IgD-negative memory B cell (primary cell): ENCODE measurements at regions not wholly inside any gene's neighbourhood (a gene's known extent, or its start where the extent isn't known, plus 50 kb on each side); places are given as distances from the start of the nearest gene placed in this dataset.
"Not testable (repeated sequence)": the region's sequence is repeated elsewhere in the genome, so short reads cannot be mapped to it uniquely, and the experiment has no call there.

ENCODE experiments used
- H3K27ac Mint-ChIP-seq, 3 donors: one replicate each; pipeline ENCODE4 v1.8.0; 2020 to 2022; ENCODE audit warnings: mild to moderate bottlenecking in 3 of 3, mixed read lengths in 3 of 3, moderate library complexity in 1 of 3
- H3K27me3 Mint-ChIP-seq: one replicate; pipeline ENCODE4 v1.8.0; 2021; ENCODE audit warnings: mixed read lengths
- H3K36me3 Mint-ChIP-seq: one replicate; pipeline ENCODE4 v1.8.0; 2020; ENCODE audit warnings: mild to moderate bottlenecking, mixed read lengths
- H3K4me1 Mint-ChIP-seq, 3 donors: one replicate each; pipeline ENCODE4 v1.8.0; 2020 to 2022; ENCODE audit warnings: mixed read lengths in 3 of 3, mild to moderate bottlenecking in 1 of 3
- H3K4me3 Mint-ChIP-seq, 4 donors: one replicate each; pipeline ENCODE4 v1.8.0; 2020 to 2022; ENCODE audit warnings: mild to moderate bottlenecking in 4 of 4, mixed read lengths in 4 of 4, moderate library complexity in 3 of 4
- H3K9me3 Mint-ChIP-seq, 3 donors: one replicate each; pipeline ENCODE4 v1.8.0; 2020 to 2021; ENCODE audit warnings: mixed read lengths in 3 of 3, mild to moderate bottlenecking in 1 of 3

- Mint-ChIP-seq H3K27ac (no peak overlapping the region), H3K36me3 (peaks cover 2% of the 10 kb centered on the region), H3K4me3 (no peak overlapping the region), H3K27me3 (peaks cover 4% of the 10 kb centered on the region), H3K4me1 (no peaks in the 10 kb centered on the region), H3K9me3 (peaks cover 0 to 4% (median 0%) of the 10 kb centered on the region in 3 donors)
These were observed 50.8 kb upstream of the PTHLH start for GRCh38 chr12:28023156-28023887.

- H3K27ac Mint-ChIP-seq, result no peak overlapping the region
- peaks cover 2% of the 10 kb centered on the region for H3K36me3 Mint-ChIP-seq
- H3K27me3 Mint-ChIP-seq, result peaks cover 4% of the 10 kb centered on the region
- H3K9me3 Mint-ChIP-seq, result peaks cover 0 to 3% (median 0%) of the 10 kb centered on the region in 3 donors
- no peaks in the 10 kb centered on the region for H3K4me1 Mint-ChIP-seq
- no peak overlapping the region for H3K4me3 Mint-ChIP-seq
These were observed 51.9 kb upstream of the PTHLH start for GRCh38 chr12:28024231-28024995.

DNA sequence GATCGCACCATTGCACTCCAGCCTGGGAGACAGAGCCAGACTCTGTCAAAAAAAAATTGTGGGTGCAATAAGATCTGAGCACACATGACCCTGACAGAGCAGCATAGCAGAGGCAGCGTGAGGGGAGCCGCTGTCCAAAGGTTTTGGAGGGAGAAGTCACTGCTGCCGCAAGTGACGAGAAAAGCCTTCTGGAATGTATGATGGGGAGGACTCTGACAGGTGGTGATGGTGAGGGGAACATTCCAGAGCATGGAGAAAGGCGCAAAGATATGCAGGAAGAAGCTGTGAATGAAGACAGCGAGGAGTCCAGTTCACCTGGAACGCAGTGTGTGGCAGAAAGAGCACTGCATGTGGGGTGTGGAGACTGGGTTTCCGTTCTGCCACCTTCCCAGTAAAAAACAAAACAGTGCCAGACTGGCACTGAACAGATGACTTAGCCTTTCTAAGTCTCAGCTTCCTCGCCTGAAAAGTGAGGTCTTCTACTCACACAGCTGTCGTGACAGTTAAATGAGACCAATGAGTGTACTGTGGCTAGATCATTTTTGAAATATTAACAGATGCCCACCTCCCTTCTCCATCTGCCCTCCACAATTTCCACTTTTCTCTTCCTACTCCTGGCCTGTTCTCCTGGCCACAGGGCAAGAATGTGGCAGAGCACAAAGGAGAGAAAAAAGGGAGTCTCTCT lies 53.4 kb upstream of the PTHLH start:
- H3K27ac Mint-ChIP-seq, result no peak overlapping the region
- H3K4me3 Mint-ChIP-seq, result no peak overlapping the region
- peaks cover 2% of the 10 kb centered on the region for H3K36me3 Mint-ChIP-seq
- peaks cover 10% of the 10 kb centered on the region for H3K27me3 Mint-ChIP-seq
- no peaks in the 10 kb centered on the region for H3K4me1 Mint-ChIP-seq
- peaks cover 0 to 3% (median 0%) of the 10 kb centered on the region in 3 donors for H3K9me3 Mint-ChIP-seq

DNA sequence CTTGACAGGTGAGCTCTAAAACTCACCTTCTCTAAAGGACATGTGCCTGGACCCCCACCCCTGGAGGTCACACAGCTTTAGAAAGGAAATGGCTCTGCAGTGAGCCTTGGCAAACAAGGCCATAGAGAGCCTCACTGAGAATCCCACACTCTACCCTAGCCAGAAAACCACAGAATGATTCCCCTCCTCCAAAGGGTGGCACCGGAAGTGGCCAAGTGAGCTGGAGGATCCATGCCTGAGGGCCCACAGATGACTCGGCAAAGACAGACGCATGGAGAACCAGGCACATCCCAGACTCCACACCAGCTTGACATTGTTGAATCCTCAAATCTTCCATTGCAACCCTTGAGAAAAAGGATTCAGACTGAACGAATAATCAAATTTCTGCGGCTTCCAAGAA lies 54.2 kb upstream of the PTHLH start:
- Mint-ChIP-seq H3K36me3 (peaks cover 2% of the 10 kb centered on the region), H3K27me3 (peaks cover 10% of the 10 kb centered on the region), H3K4me1 (no peaks in the 10 kb centered on the region)

GRCh38 chr12:28027328-28027727 lies 54.8 kb upstream of the PTHLH start:
- Mint-ChIP-seq H3K27ac (no peak overlapping the region), H3K27me3 (peaks cover 10% of the 10 kb centered on the region), H3K4me1 (no peaks in the 10 kb centered on the region), H3K36me3 (peaks cover 2% of the 10 kb centered on the region), H3K9me3 (peaks cover 0 to 3% (median 0%) of the 10 kb centered on the region in 3 donors), H3K4me3 (no peak overlapping the region)

More for the DNA sequence above, 54.2 kb upstream of the PTHLH start:
- Mint-ChIP-seq H3K9me3 (peaks cover 0 to 3% (median 0%) of the 10 kb centered on the region in 3 donors), H3K27ac (no peak overlapping the region), H3K4me3 (no peak overlapping the region)

GRCh38 chr12:28027947-28028724 lies 55.6 kb upstream of the PTHLH start:
- Mint-ChIP-seq H3K4me1 (no peaks in the 10 kb centered on the region), H3K27ac (no peak overlapping the region), H3K9me3 (peaks cover 0 to 3% (median 0%) of the 10 kb centered on the region in 3 donors), H3K36me3 (peaks cover 2% of the 10 kb centered on the region), H3K4me3 (no peak overlapping the region), H3K27me3 (peaks cover 10% of the 10 kb centered on the region)

DNA sequence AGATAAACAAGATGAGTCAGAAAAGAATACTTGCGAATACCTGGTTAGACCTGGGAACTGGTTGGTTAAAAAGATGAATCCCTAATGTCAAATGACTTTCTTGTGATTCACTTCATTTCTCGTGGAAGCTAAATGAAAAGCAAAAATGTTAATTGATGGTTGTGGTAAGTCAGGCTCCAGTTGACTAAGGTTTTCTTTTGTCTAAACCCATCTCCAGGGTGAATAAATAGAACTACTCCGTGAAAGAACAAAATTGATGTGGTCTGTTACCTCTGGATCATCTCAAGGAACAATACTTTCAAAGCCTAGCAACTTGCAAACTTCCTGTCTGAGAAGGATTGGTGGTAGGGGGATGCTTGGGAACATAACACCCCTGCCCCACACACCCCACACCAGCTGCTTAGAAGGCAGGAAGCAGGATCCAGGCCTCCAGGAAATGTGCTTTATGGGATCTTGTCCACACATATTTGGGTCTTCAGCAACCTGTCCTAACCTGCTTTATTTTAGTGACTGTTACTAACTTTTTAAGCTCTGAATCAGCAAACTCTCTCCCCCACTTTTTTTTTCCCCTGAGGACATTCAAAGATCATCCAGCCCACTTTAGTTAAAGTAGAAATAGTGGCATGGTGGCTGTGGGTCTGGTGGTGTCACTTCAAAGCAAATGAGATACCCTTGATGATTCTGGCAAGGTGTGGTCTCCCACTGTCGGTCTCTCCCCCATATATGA lies 60.4 kb upstream of the PTHLH start:
- Mint-ChIP-seq H3K4me1 (no peaks in the 10 kb centered on the region), H3K27ac (no peak overlapping the region), H3K36me3 (no peaks in the 10 kb centered on the region), H3K9me3 (peaks cover 0 to 2% (median 0%) of the 10 kb centered on the region in 3 donors), H3K27me3 (peaks cover 6% of the 10 kb centered on the region), H3K4me3 (no peak overlapping the region)

GRCh38 chr12:28033538-28033915 lies 61.0 kb upstream of the PTHLH start:
- H3K9me3 Mint-ChIP-seq, result peaks cover 0 to 2% (median 0%) of the 10 kb centered on the region in 3 donors
- H3K4me3 Mint-ChIP-seq, result no peak overlapping the region
- no peaks in the 10 kb centered on the region for H3K4me1 Mint-ChIP-seq
- no peaks in the 10 kb centered on the region for H3K36me3 Mint-ChIP-seq
- peaks cover 6% of the 10 kb centered on the region for H3K27me3 Mint-ChIP-seq
- no peak overlapping the region for H3K27ac Mint-ChIP-seq

GRCh38 chr12:28034271-28034670 lies 61.7 kb upstream of the PTHLH start:
- Mint-ChIP-seq H3K27me3 (peaks cover 6% of the 10 kb centered on the region), H3K27ac (no peak overlapping the region), H3K4me3 (no peak overlapping the region), H3K9me3 (peaks cover 0 to 2% (median 0%) of the 10 kb centered on the region in 3 donors), H3K4me1 (no peaks in the 10 kb centered on the region), H3K36me3 (no peaks in the 10 kb centered on the region)

GRCh38 chr12:28035500-28035899 lies 63.0 kb upstream of the PTHLH start:
- Mint-ChIP-seq H3K4me3 (no peak overlapping the region), H3K27ac (no peak overlapping the region), H3K9me3 (peaks cover 0 to 2% (median 0%) of the 10 kb centered on the region in 3 donors), H3K4me1 (no peaks in the 10 kb centered on the region), H3K36me3 (no peaks in the 10 kb centered on the region), H3K27me3 (peaks cover under 1% of the 10 kb centered on the region)

DNA sequence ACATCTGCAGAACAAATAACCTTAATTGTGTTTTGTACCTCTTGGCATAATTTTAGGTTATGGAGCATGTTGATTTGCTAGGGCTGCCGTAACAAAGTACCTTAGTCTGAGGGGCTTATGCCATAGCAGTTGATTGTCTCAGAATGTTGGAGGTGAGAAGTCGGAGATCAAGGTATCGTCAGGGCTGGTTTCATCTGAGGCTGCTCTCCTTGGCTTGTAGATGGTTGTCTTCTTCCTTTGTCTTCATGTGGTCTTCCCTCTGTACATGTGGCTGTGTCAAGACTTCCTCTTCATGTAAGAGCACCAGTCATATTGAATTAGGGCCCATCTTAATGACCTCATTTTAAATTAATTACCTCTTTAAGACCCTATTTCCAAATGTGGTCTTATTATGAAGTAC lies 64.4 kb upstream of the PTHLH start:
- no peak overlapping the region for H3K27ac Mint-ChIP-seq
- H3K36me3 Mint-ChIP-seq, result no peaks in the 10 kb centered on the region
- H3K4me3 Mint-ChIP-seq, result no peak overlapping the region
- H3K27me3 Mint-ChIP-seq, result no peaks in the 10 kb centered on the region
- no peaks in the 10 kb centered on the region for H3K4me1 Mint-ChIP-seq
- peaks cover 0 to 2% (median 0%) of the 10 kb centered on the region in 3 donors for H3K9me3 Mint-ChIP-seq

DNA sequence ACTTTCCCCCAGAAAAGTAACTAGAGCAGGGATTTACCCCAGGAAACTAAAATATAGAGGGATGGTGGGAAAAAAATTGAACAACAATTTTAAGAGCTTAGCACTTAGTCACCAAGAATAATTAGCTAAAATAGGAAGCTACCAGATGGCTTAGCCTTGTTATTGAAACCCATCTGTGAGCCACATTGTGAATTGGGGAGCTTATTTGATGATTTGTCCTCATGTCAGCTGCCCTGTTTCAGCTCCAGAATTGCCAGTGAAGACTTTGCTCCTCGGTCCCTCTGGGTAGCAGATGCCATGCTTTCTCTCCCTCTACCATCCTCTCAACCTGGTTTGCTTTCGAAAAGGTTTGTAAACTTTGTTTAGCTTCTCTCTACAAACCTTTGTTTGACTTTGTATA lies 67.7 kb upstream of the PTHLH start:
- H3K4me1 Mint-ChIP-seq, result no peaks in the 10 kb centered on the region
- H3K36me3 Mint-ChIP-seq, result no peaks in the 10 kb centered on the region
- peaks cover 0 to 4% (median 0%) of the 10 kb centered on the region in 3 donors for H3K9me3 Mint-ChIP-seq
- peak overlapping the region in 1 of 3 donors; percentile 3 for H3K27ac Mint-ChIP-seq
- no peak overlapping the region for H3K4me3 Mint-ChIP-seq
- H3K27me3 Mint-ChIP-seq, result no peaks in the 10 kb centered on the region

GRCh38 chr12:28046600-28046999 lies 74.1 kb upstream of the PTHLH start:
- not testable (repeated sequence) for H3K36me3 Mint-ChIP-seq, H3K9me3 Mint-ChIP-seq, H3K4me3 Mint-ChIP-seq, H3K4me1 Mint-ChIP-seq, H3K27me3 Mint-ChIP-seq, H3K27ac Mint-ChIP-seq

- Mint-ChIP-seq H3K4me3 (no peak overlapping the region), H3K9me3 (peaks cover 3 to 10% (median 5%) of the 10 kb centered on the region in 3 donors), H3K27me3 (no peaks in the 10 kb centered on the region), H3K36me3 (no peaks in the 10 kb centered on the region), H3K4me1 (no peaks in the 10 kb centered on the region), H3K27ac (no peak overlapping the region)
These were observed 78.1 kb upstream of the PTHLH start for GRCh38 chr12:28050606-28051005.
